ENCODE measurements at regions not wholly inside any gene's neighbourhood (a gene's known extent, or its start where the extent isn't known, plus 50 kb on each side); places are given as distances from the start of the nearest gene placed in this dataset.

DNA sequence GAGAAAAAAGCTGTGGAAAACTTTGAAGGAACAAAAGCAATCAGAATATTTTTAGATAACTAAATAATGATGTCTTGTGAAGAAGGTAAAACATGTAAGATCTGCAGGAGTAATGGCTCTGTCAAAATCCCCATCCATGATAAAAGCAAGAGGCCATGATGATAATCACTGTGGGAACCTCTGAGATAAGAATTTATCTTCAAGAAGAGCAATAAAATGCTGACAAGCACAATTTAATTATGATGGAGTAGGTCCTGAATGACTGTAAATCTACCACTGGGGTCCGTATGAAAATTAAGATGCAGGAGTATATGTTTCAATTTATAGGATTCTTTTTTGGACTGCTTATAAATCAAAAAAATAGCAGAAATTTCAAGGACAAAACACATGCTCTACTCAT lies 68.3 kb upstream of the CHMP2B start:
- Histone ChIP-seq H3K79me1 (ENCODE audit: low read depth, low read length) (no peaks in the 10 kb centered on the region), H2AK5ac (ENCODE audit: low read depth, low read length) (no peak overlapping the region), H2AFZ (ENCODE audit: low read length) (no peak overlapping the region), H2BK15ac (ENCODE audit: low read length) (no peak overlapping the region), H3K4me2 (ENCODE audit: insufficient read depth, low read length, poor library complexity, severe bottlenecking) (no peak overlapping the region), H3K14ac (ENCODE audit: low read length) (no peak overlapping the region), H3K9me3 (replicated peaks in 1 of 2; ENCODE audit: control insufficient read depth in 2 of 2, insufficient read depth in 1 of 2, low read depth in 1 of 2, low read length in 2 of 2) (no peaks in the 10 kb centered on the region), H3K4ac (ENCODE audit: low read length) (no peak overlapping the region), H4K91ac (ENCODE audit: low read depth, low read length, poor library complexity) (no peak overlapping the region), H3K18ac (ENCODE audit: low read length) (no peak overlapping the region), H2BK12ac (ENCODE audit: low read length) (no peak overlapping the region), H2BK5ac (ENCODE audit: low read length) (no peak overlapping the region), H3K27me3 (ENCODE audit: control insufficient read depth in 3 of 3, insufficient read depth in 3 of 3, low read depth in 1 of 3, low read length in 3 of 3) (peaks cover 0 to 7% (median 0%) of the 10 kb centered on the region in 3 experiments), H2BK120ac (ENCODE audit: low read depth, low read length) (no peak overlapping the region), H3K36me3 (replicated peaks in 1 of 2; ENCODE audit: control insufficient read depth in 2 of 2, insufficient read depth in 2 of 2, low read length in 2 of 2) (no peaks in the 10 kb centered on the region), H3K4me1 (ENCODE audit: control insufficient read depth in 2 of 2, insufficient read depth in 1 of 2, low read depth in 1 of 2, low read length in 2 of 2) (peaks cover 2 to 12% of the 10 kb centered on the region in 2 donors), H3K27ac (replicated peaks; ENCODE audit: low read length) (no peak overlapping the region), H4K8ac (ENCODE audit: low read depth, low read length) (no peak overlapping the region), H3K9ac (ENCODE audit: low read depth, low read length, poor library complexity) (no peak overlapping the region), H3K4me3 (ENCODE audit: low read length in 2 of 2) (no peak overlapping the region), H3K23ac (ENCODE audit: low read depth, low read length, poor library complexity) (no peak overlapping the region)
- WGBS, 2 donors (ENCODE audit: extremely low coverage in 2 of 2, insufficient read length in 2 of 2, insufficient replicate concordance in 1 of 2) = no CpG with 5 or more reads among the region's 1 CpG
- no peak for DNase-seq (ENCODE audit: low spot score)

DNA sequence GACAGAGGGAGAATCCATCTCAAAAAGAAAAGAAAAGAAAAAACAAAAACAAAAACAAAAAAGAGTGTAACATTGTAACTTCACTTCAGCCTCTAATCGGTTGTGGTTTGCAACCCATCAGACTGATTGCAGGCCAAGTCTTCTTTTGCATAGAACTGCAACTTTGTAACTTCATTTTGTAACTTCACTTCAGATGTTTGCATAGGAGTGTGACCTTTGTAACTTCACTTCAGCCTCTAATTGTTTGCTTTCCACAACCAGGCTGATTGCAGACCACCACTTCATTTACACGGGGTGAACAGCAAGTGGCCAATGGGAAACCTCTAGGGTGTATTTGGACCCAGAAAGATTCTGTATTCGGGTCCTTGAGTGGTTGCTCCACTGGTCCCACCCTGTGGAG lies 79.1 kb upstream of the CHMP2B start:
- Histone ChIP-seq H3K4me3 (ENCODE audit: low read length in 2 of 2) (no peak overlapping the region), H2AFZ (ENCODE audit: low read length) (no peak overlapping the region), H3K18ac (ENCODE audit: low read length) (no peak overlapping the region), H3K23ac (ENCODE audit: low read depth, low read length, poor library complexity) (no peak overlapping the region), H2BK15ac (ENCODE audit: low read length) (no peak overlapping the region), H3K14ac (ENCODE audit: low read length) (no peak overlapping the region), H4K91ac (ENCODE audit: low read depth, low read length, poor library complexity) (no peak overlapping the region), H4K8ac (ENCODE audit: low read depth, low read length) (no peak overlapping the region), H3K4me1 (ENCODE audit: control insufficient read depth in 2 of 2, insufficient read depth in 1 of 2, low read depth in 1 of 2, low read length in 2 of 2) (no peaks in the 10 kb centered on the region), H3K9ac (ENCODE audit: low read depth, low read length, poor library complexity) (no peak overlapping the region), H3K79me1 (ENCODE audit: low read depth, low read length) (no peaks in the 10 kb centered on the region), H3K4ac (ENCODE audit: low read length) (no peak overlapping the region), H2BK12ac (ENCODE audit: low read length) (no peak overlapping the region), H3K4me2 (ENCODE audit: insufficient read depth, low read length, poor library complexity, severe bottlenecking) (no peak overlapping the region), H2BK5ac (ENCODE audit: low read length) (no peak overlapping the region), H3K27ac (replicated peaks; ENCODE audit: low read length) (no peak overlapping the region), H3K9me3 (replicated peaks in 1 of 2; ENCODE audit: control insufficient read depth in 2 of 2, insufficient read depth in 1 of 2, low read depth in 1 of 2, low read length in 2 of 2) (peaks cover 3 to 10% of the 10 kb centered on the region in 2 donors), H2BK120ac (ENCODE audit: low read depth, low read length) (no peak overlapping the region), H3K27me3 (ENCODE audit: control insufficient read depth in 3 of 3, insufficient read depth in 3 of 3, low read depth in 1 of 3, low read length in 3 of 3) (peaks cover 0 to 35% (median 0%) of the 10 kb centered on the region in 3 experiments), H2AK5ac (ENCODE audit: low read depth, low read length) (no peak overlapping the region), H3K36me3 (replicated peaks in 1 of 2; ENCODE audit: control insufficient read depth in 2 of 2, insufficient read depth in 2 of 2, low read length in 2 of 2) (no peaks in the 10 kb centered on the region)
- no peak for DNase-seq (ENCODE audit: low spot score)
- no CpG with 5 or more reads among the region's 3 CpGs for WGBS, 2 donors (ENCODE audit: extremely low coverage in 2 of 2, insufficient read length in 2 of 2, insufficient replicate concordance in 1 of 2)

GRCh38 chr3:87147562-87147961 lies 79.5 kb upstream of the CHMP2B start:
- H3K18ac ChIP-seq (ENCODE audit: low read length) = no peak overlapping the region
- no peak overlapping the region for H2BK5ac ChIP-seq (ENCODE audit: low read length)
- no peak overlapping the region for H3K4me2 ChIP-seq (ENCODE audit: insufficient read depth, low read length, poor library complexity, severe bottlenecking)
- no peak overlapping the region for H2AFZ ChIP-seq (ENCODE audit: low read length)
- H3K9me3 ChIP-seq (replicated peaks in 1 of 2; ENCODE audit: control insufficient read depth in 2 of 2, insufficient read depth in 1 of 2, low read depth in 1 of 2, low read length in 2 of 2) = peaks cover 3 to 10% of the 10 kb centered on the region in 2 donors
- H4K8ac ChIP-seq (ENCODE audit: low read depth, low read length) = no peak overlapping the region
- H3K23ac ChIP-seq (ENCODE audit: low read depth, low read length, poor library complexity) = no peak overlapping the region
- no peaks in the 10 kb centered on the region for H3K79me1 ChIP-seq (ENCODE audit: low read depth, low read length)
- H4K91ac ChIP-seq (ENCODE audit: low read depth, low read length, poor library complexity) = no peak overlapping the region
- H2BK12ac ChIP-seq (ENCODE audit: low read length) = no peak overlapping the region
- H3K27ac ChIP-seq (replicated peaks; ENCODE audit: low read length) = no peak overlapping the region
- no peak overlapping the region for H2BK15ac ChIP-seq (ENCODE audit: low read length)
- H3K14ac ChIP-seq (ENCODE audit: low read length) = no peak overlapping the region
- no peak overlapping the region for H3K9ac ChIP-seq (ENCODE audit: low read depth, low read length, poor library complexity)
- H2BK120ac ChIP-seq (ENCODE audit: low read depth, low read length) = no peak overlapping the region
- no peak overlapping the region for H2AK5ac ChIP-seq (ENCODE audit: low read depth, low read length)
- no peaks in the 10 kb centered on the region for H3K4me1 ChIP-seq (ENCODE audit: control insufficient read depth in 2 of 2, insufficient read depth in 1 of 2, low read depth in 1 of 2, low read length in 2 of 2)
- H3K4ac ChIP-seq (ENCODE audit: low read length) = no peak overlapping the region
- WGBS, 2 donors (ENCODE audit: extremely low coverage in 2 of 2, insufficient read length in 2 of 2, insufficient replicate concordance in 1 of 2) = no CpG with 5 or more reads among the region's 8 CpGs
- H3K4me3 ChIP-seq (ENCODE audit: low read length in 2 of 2) = no peak overlapping the region
- no peaks in the 10 kb centered on the region for H3K36me3 ChIP-seq (replicated peaks in 1 of 2; ENCODE audit: control insufficient read depth in 2 of 2, insufficient read depth in 2 of 2, low read length in 2 of 2)
- peaks cover 0 to 34% (median 0%) of the 10 kb centered on the region in 3 experiments for H3K27me3 ChIP-seq (ENCODE audit: control insufficient read depth in 3 of 3, insufficient read depth in 3 of 3, low read depth in 1 of 3, low read length in 3 of 3)
- DNase-seq (ENCODE audit: low spot score) = no peak

DNA sequence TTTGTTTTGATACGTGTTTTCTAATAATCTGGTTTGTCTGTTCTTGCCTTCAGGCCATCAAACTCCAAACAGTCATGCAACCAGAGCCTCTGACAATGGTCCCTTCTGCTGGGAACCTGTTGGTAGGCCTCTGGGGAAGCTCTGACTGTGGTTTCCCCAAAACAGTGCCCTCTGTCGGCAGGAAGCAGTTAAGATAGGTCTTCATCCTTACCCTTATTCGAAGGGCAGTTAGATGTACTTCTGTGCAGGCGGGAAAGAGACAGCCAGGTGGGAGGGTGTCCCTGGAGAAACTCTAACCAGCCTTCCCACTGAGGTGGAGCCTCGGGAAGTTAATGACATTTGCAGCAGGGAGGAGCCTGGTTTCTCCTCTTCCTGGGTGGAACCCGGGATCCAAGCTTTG lies 81.6 kb upstream of the CHMP2B start:
- H3K18ac ChIP-seq (ENCODE audit: low read length) = no peak overlapping the region
- no peak overlapping the region for H2AFZ ChIP-seq (ENCODE audit: low read length)
- H3K14ac ChIP-seq (ENCODE audit: low read length) = no peak overlapping the region
- no peak overlapping the region for H3K4ac ChIP-seq (ENCODE audit: low read length)
- no peak overlapping the region for H2BK15ac ChIP-seq (ENCODE audit: low read length)
- H3K4me2 ChIP-seq (ENCODE audit: insufficient read depth, low read length, poor library complexity, severe bottlenecking) = no peak overlapping the region
- H2BK12ac ChIP-seq (ENCODE audit: low read length) = no peak overlapping the region
- H3K79me1 ChIP-seq (ENCODE audit: low read depth, low read length) = no peaks in the 10 kb centered on the region
- no peak overlapping the region for H3K9ac ChIP-seq (ENCODE audit: low read depth, low read length, poor library complexity)
- H3K4me3 ChIP-seq (ENCODE audit: low read length in 2 of 2) = no peak overlapping the region
- no peaks in the 10 kb centered on the region for H3K36me3 ChIP-seq (replicated peaks in 1 of 2; ENCODE audit: control insufficient read depth in 2 of 2, insufficient read depth in 2 of 2, low read length in 2 of 2)
- DNase-seq (ENCODE audit: low spot score) = no peak
- H2BK120ac ChIP-seq (ENCODE audit: low read depth, low read length) = no peak overlapping the region
- H3K27ac ChIP-seq (replicated peaks; ENCODE audit: low read length) = no peak overlapping the region
- no CpG with 5 or more reads among the region's 6 CpGs for WGBS, 2 donors (ENCODE audit: extremely low coverage in 2 of 2, insufficient read length in 2 of 2, insufficient replicate concordance in 1 of 2)
- no peak overlapping the region for H3K23ac ChIP-seq (ENCODE audit: low read depth, low read length, poor library complexity)
- H4K8ac ChIP-seq (ENCODE audit: low read depth, low read length) = no peak overlapping the region
- peaks cover 7 to 26% of the 10 kb centered on the region in 2 donors for H3K9me3 ChIP-seq (replicated peaks in 1 of 2; ENCODE audit: control insufficient read depth in 2 of 2, insufficient read depth in 1 of 2, low read depth in 1 of 2, low read length in 2 of 2)
- no peak overlapping the region for H2AK5ac ChIP-seq (ENCODE audit: low read depth, low read length)
- H4K91ac ChIP-seq (ENCODE audit: low read depth, low read length, poor library complexity) = no peak overlapping the region
- no peak overlapping the region for H2BK5ac ChIP-seq (ENCODE audit: low read length)
- no peaks in the 10 kb centered on the region for H3K4me1 ChIP-seq (ENCODE audit: control insufficient read depth in 2 of 2, insufficient read depth in 1 of 2, low read depth in 1 of 2, low read length in 2 of 2)
- peaks cover 0 to 26% (median 0%) of the 10 kb centered on the region in 3 experiments for H3K27me3 ChIP-seq (ENCODE audit: control insufficient read depth in 3 of 3, insufficient read depth in 3 of 3, low read depth in 1 of 3, low read length in 3 of 3)

Measured in neuronal stem cell (in vitro differentiated cells).